PFSK-1 (cell line): ENCODE measurements at regions not wholly inside any gene's neighbourhood (a gene's known extent, or its start where the extent isn't known, plus 50 kb on each side); places are given as distances from the start of the nearest gene placed in this dataset.

Experiments
- FOXP2 ChIP-seq: optimal IDR thresholded peaks from 2 replicates; pipeline ENCODE3; 2011; ENCODE audit warnings: borderline replicate concordance, control low read depth, inconsistent platforms; ENCODE audit not compliant: insufficient read depth; ENCODE audit errors: extremely low read length, extremely low read depth
- POLR2AphosphoS5 ChIP-seq: IDR thresholded peaks from 2 replicates; pipeline ENCODE4 v1.6.1; 2012; ENCODE audit warnings: low read depth, mild to moderate bottlenecking, control low read depth, low read length, moderate library complexity
- REST ChIP-seq, 2 experiments: IDR thresholded peaks; 2 replicates each; pipeline versions ENCODE4 v1.6.1 to v1.8.0; 2011 to 2012; ENCODE audit warnings: low read depth in 2 of 2, low read length in 2 of 2, control low read depth in 1 of 2, inconsistent platforms in 1 of 2, mild to moderate bottlenecking in 1 of 2, moderate library complexity in 1 of 2; ENCODE audit not compliant: insufficient read depth in 1 of 2
- SIN3A ChIP-seq: IDR thresholded peaks from 2 replicates; pipeline ENCODE4 v1.6.1; 2012; ENCODE audit warnings: mild to moderate bottlenecking, low read length, moderate library complexity, borderline replicate concordance; ENCODE audit not compliant: insufficient read depth
- TAF1 ChIP-seq: IDR thresholded peaks from 2 replicates; pipeline ENCODE4 v1.6.1; 2012; ENCODE audit warnings: low read length, control low read depth, borderline replicate concordance; ENCODE audit not compliant: insufficient read depth

- TF ChIP-seq REST (IDR thresholded peaks at IDR 0.05; ENCODE audit: insufficient read depth in 1 of 2, low read depth in 2 of 2, low read length in 2 of 2) (no peak), POLR2AphosphoS5 (no peak), TAF1 (no peak), SIN3A (no peak), FOXP2 (no peak)
These were observed 422.2 kb upstream of the TLE4 start for GRCh38 chr9:79149585-79149984.

- TF ChIP-seq TAF1, result no peak
- no peak for TF ChIP-seq POLR2AphosphoS5
- TF ChIP-seq FOXP2, result no peak
- TF ChIP-seq REST (IDR thresholded peaks at IDR 0.05; ENCODE audit: insufficient read depth in 1 of 2, low read depth in 2 of 2, low read length in 2 of 2), result no peak
- no peak for TF ChIP-seq SIN3A
These were observed 420.0 kb upstream of the TLE4 start for GRCh38 chr9:79151791-79152190.

- TF ChIP-seq SIN3A (no peak), POLR2AphosphoS5 (no peak), REST (IDR thresholded peaks at IDR 0.05; ENCODE audit: insufficient read depth in 1 of 2, low read depth in 2 of 2, low read length in 2 of 2) (no peak), FOXP2 (no peak), TAF1 (no peak)
These were observed 419.5 kb upstream of the TLE4 start for GRCh38 chr9:79152306-79152705.

GRCh38 chr9:79154806-79155205, 417.0 kb upstream of the TLE4 start:
- TF ChIP-seq TAF1 (no peak), SIN3A (no peak), REST (IDR thresholded peaks at IDR 0.05; ENCODE audit: insufficient read depth in 1 of 2, low read depth in 2 of 2, low read length in 2 of 2) (no peak), FOXP2 (no peak), POLR2AphosphoS5 (no peak)

- no peak for TF ChIP-seq REST (IDR thresholded peaks at IDR 0.05; ENCODE audit: insufficient read depth in 1 of 2, low read depth in 2 of 2, low read length in 2 of 2)
- TF ChIP-seq TAF1, result no peak
- no peak for TF ChIP-seq SIN3A
- TF ChIP-seq POLR2AphosphoS5, result no peak
- no peak for TF ChIP-seq FOXP2
These were observed 416.5 kb upstream of the TLE4 start for GRCh38 chr9:79155308-79155707.
